ENCODE measurements at regions not wholly inside any gene's neighbourhood (a gene's known extent, or its start where the extent isn't known, plus 50 kb on each side); places are given as distances from the start of the nearest gene placed in this dataset.

DNA sequence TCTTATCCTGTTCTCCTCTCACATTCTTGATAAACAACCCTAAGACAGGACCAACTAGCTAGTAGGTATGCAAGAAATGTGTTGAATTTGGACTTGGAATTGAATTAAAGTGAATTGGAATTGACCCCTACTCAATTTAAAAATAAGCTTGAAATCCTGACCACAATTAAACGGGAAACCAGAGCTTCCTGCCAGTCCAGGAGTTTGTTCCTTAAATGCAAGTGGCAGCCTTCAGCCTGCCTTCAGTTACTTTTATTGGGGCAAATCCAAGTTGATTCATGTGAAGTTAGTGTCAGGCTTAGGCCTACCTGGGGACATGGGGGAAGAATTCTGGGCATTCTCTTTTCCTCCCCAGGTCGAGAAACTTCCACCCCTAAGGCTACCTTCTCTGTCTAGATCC is 457.6 kb downstream of the BCL11A start:
- H3K27me3 ChIP-seq (ENCODE audit: control insufficient read depth, insufficient read depth, low read length, poor library complexity, severe bottlenecking), result no peaks in the 10 kb centered on the region

DNA sequence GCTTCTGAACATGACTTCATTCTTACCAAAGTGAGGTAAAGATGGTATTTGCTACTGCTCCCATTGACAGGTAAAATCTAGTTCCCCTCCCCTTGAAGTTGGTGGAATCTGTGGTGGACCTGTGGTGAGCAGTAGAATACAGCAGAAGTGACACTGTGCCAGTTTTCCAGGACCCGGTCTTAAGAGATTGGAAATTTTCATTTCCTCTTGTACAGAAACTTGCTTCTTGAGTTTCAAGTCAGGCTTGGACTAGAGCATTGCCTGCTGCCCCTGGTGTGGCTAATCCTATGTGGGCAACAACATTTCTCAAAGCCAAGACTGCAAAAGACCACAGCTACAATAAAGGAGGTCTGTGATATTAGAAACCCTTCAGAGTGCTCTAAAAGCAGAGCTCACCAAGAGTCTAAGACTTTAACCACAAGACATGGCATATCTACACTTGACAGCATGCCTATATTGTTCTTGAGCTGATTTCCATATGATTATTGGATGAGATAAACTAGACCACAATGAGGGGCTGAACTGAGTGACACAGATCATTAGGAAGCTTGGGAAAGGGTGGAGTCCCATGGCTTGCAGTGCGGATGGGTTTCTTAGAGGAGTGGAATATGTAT is 458.1 kb downstream of the BCL11A start:
- DNase-seq, result no peak
- Mint-ChIP-seq H3K9me3 (no peaks in the 10 kb centered on the region), H3K4me1 (peaks cover 1% of the 10 kb centered on the region), H3K36me3 (ENCODE audit: low read depth) (no peaks in the 10 kb centered on the region), H3K4me3 (no peak overlapping the region), H3K27me3 (ENCODE audit: insufficient read depth) (peaks cover 34% of the 10 kb centered on the region), H3K27ac (no peak overlapping the region)
- Histone ChIP-seq H3K4me1 (ENCODE audit: control insufficient read depth, insufficient read depth, low read length) (no peaks in the 10 kb centered on the region), H3K36me3 (ENCODE audit: control insufficient read depth, insufficient read depth, low read length) (no peaks in the 10 kb centered on the region), H3K9ac (ENCODE audit: extremely low read depth, low read length, poor library complexity, severe bottlenecking) (no peak overlapping the region), H3K4me3 (ENCODE audit: low read length) (no peak overlapping the region), H3K27ac (ENCODE audit: low read depth, low read length) (no peak overlapping the region), H3K9me3 (ENCODE audit: control insufficient read depth, low read length) (no peaks in the 10 kb centered on the region), H3K27me3 (ENCODE audit: control insufficient read depth, insufficient read depth, low read length, poor library complexity, severe bottlenecking) (no peaks in the 10 kb centered on the region)
- 95% methylated on average over 2 of the region's 2 CpGs; no CpG with 5 or more reads in 1 of the 2 experiments for WGBS, 2 experiments (ENCODE audit: insufficient coverage in 1 of 2, insufficient read length in 1 of 2)
- TF ChIP-seq, protein P1, sequence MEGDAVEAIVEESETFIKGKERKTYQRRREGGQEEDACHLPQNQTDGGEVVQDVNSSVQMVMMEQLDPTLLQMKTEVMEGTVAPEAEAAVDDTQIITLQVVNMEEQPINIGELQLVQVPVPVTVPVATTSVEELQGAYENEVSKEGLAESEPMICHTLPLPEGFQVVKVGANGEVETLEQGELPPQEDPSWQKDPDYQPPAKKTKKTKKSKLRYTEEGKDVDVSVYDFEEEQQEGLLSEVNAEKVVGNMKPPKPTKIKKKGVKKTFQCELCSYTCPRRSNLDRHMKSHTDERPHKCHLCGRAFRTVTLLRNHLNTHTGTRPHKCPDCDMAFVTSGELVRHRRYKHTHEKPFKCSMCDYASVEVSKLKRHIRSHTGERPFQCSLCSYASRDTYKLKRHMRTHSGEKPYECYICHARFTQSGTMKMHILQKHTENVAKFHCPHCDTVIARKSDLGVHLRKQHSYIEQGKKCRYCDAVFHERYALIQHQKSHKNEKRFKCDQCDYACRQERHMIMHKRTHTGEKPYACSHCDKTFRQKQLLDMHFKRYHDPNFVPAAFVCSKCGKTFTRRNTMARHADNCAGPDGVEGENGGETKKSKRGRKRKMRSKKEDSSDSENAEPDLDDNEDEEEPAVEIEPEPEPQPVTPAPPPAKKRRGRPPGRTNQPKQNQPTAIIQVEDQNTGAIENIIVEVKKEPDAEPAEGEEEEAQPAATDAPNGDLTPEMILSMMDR (conservative IDR thresholded peaks at IDR 0.05), result no peak

More for the DNA sequence above, 457.6 kb downstream of the BCL11A start:
- Histone ChIP-seq H3K4me3 (ENCODE audit: low read length) (no peak overlapping the region), H3K9me3 (ENCODE audit: control insufficient read depth, low read length) (no peaks in the 10 kb centered on the region), H3K9ac (ENCODE audit: extremely low read depth, low read length, poor library complexity, severe bottlenecking) (no peak overlapping the region), H3K4me1 (ENCODE audit: control insufficient read depth, insufficient read depth, low read length) (no peaks in the 10 kb centered on the region), H3K27ac (ENCODE audit: low read depth, low read length) (no peak overlapping the region), H3K36me3 (ENCODE audit: control insufficient read depth, insufficient read depth, low read length) (no peaks in the 10 kb centered on the region)
- H3K9me3 Mint-ChIP-seq, result no peaks in the 10 kb centered on the region
- DNase-seq, result no peak
- 88 to 92% methylated on average over 1 to 2 of the region's 2 CpGs for WGBS, 2 experiments (ENCODE audit: insufficient coverage in 1 of 2, insufficient read length in 1 of 2)
- peaks cover 1% of the 10 kb centered on the region for H3K4me1 Mint-ChIP-seq
- TF ChIP-seq, protein P1 (conservative IDR thresholded peaks at IDR 0.05), result no peak
- no peak overlapping the region for H3K4me3 Mint-ChIP-seq
- no peaks in the 10 kb centered on the region for H3K36me3 Mint-ChIP-seq (ENCODE audit: low read depth)
- H3K27ac Mint-ChIP-seq, result no peak overlapping the region
- H3K27me3 Mint-ChIP-seq (ENCODE audit: insufficient read depth), result peaks cover 34% of the 10 kb centered on the region

DNA sequence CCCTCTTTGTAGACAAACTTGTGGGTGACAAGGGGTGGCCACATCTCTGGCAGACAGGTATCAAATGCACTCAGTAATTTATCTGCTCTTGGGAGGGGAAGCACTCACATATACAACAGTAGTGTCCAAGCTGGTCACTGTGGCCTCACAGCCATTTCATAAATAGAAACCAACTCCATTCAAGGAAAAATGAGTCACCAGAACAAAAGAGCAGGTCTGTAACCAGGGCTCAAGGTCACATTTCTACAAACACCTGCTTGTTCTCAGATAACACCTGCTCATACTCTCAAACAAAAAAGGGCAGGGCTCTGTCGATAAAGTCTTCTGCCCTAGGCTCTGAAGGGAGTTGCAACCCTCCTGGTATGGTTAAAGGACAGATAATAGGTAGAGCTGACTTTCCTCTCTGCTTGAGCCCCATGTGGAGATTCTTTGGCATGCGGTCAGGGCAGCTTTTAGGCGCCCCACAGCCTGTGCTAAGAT is 459.0 kb downstream of the BCL11A start:
- DNase-seq, result peak; percentile 58
- H3K9ac ChIP-seq (ENCODE audit: extremely low read depth, low read length, poor library complexity, severe bottlenecking), result no peak overlapping the region
- Mint-ChIP-seq H3K4me1 (peaks cover 1% of the 10 kb centered on the region), H3K4me3 (no peak overlapping the region), H3K9me3 (no peaks in the 10 kb centered on the region), H3K27me3 (ENCODE audit: insufficient read depth) (peaks cover 34% of the 10 kb centered on the region), H3K27ac (no peak overlapping the region), H3K36me3 (ENCODE audit: low read depth) (no peaks in the 10 kb centered on the region)
- H3K27me3 ChIP-seq (ENCODE audit: control insufficient read depth, insufficient read depth, low read length, poor library complexity, severe bottlenecking), result no peaks in the 10 kb centered on the region
- no peak overlapping the region for H3K4me3 ChIP-seq (ENCODE audit: low read length)
- 71 to 79% methylated on average over 2 to 3 of the region's 3 CpGs for WGBS, 2 experiments (ENCODE audit: insufficient coverage in 1 of 2, insufficient read length in 1 of 2)
- no peak overlapping the region for H3K27ac ChIP-seq (ENCODE audit: low read depth, low read length)
- H3K9me3 ChIP-seq (ENCODE audit: control insufficient read depth, low read length), result no peaks in the 10 kb centered on the region
- TF ChIP-seq, protein P1 (conservative IDR thresholded peaks at IDR 0.05), result no peak
- H3K4me1 ChIP-seq (ENCODE audit: control insufficient read depth, insufficient read depth, low read length), result no peaks in the 10 kb centered on the region
- no peaks in the 10 kb centered on the region for H3K36me3 ChIP-seq (ENCODE audit: control insufficient read depth, insufficient read depth, low read length)

Data from endodermal cell (in vitro differentiated cells).